ENCODE measurements at regions not wholly inside any gene's neighbourhood (a gene's known extent, or its start where the extent isn't known, plus 50 kb on each side); places are given as distances from the start of the nearest gene placed in this dataset.
"Not testable (repeated sequence)": the region's sequence is repeated elsewhere in the genome, so short reads cannot be mapped to it uniquely, and the experiment has no call there.

- Histone ChIP-seq H3K9me3 (no peaks in the 10 kb centered on the region), H3K27me3 (ENCODE audit: insufficient read depth in 3 of 3, low read length in 2 of 3) (peaks cover 0 to 2% (median 0%) of the 10 kb centered on the region in 3 donors), H3K4me3 (no peak overlapping the region), H3K36me3 (ENCODE audit: insufficient read depth in 1 of 2, low read depth in 1 of 2) (no peaks in the 10 kb centered on the region), H3K27ac (no peak overlapping the region), H3K4me1 (no peaks in the 10 kb centered on the region)
- WGBS, 3 donors, result 46 to 50% (median 49%) methylated on average over 2 of the region's 2 CpGs
- no peak for TF ChIP-seq CTCF (IDR thresholded peaks at IDR 0.05)
- intact Hi-C loops (cut with DNase I), result no loop called here
- DNase-seq (no peak), ATAC-seq (no peak)
Measured at GRCh38 chr1:200291106-200291505, 118.7 kb downstream of the ZNF281 start.

GRCh38 chr1:200290010-200290685 is 119.7 kb downstream of the ZNF281 start:
- no peaks in the 10 kb centered on the region for H3K36me3 ChIP-seq (ENCODE audit: insufficient read depth in 1 of 2, low read depth in 1 of 2)
- H3K27ac ChIP-seq, result no peak overlapping the region
- ATAC-seq (no peak), DNase-seq (no peak)
- WGBS, 3 donors, result 61 to 77% (median 63%) methylated on average over 5 of the region's 5 CpGs
- intact Hi-C loops (cut with DNase I), result no loop called here
- H3K9me3 ChIP-seq, result no peaks in the 10 kb centered on the region
- no peaks in the 10 kb centered on the region for H3K4me1 ChIP-seq
- H3K4me3 ChIP-seq, result no peak overlapping the region
- peaks cover 0 to 2% (median 0%) of the 10 kb centered on the region in 3 donors for H3K27me3 ChIP-seq (ENCODE audit: insufficient read depth in 3 of 3, low read length in 2 of 3)
- TF ChIP-seq CTCF (IDR thresholded peaks at IDR 0.05), result no peak

DNA sequence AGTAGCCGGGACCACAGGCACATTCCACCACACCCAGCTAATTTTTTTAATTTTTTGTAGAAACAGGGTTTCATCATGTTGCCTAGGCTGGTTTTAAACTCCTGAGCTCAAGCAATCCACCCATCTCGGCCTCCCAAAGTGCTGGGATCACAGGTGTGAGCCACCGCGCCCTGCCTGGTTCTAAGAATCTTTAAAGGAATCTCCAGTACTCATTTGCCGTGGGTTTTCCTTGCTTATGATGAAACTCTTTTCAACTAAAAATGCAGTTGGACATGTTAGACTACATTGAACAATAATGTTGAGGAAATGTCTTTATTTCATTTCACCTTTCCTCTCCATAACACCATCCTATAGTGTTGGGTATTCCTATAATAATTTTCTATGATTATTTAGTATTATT is 121.6 kb downstream of the ZNF281 start:
- ATAC-seq (no peak), DNase-seq (no peak)
- intact Hi-C loops (cut with DNase I), result no loop called here
- Histone ChIP-seq H3K27ac (no peak overlapping the region), H3K36me3 (ENCODE audit: insufficient read depth in 1 of 2, low read depth in 1 of 2) (no peaks in the 10 kb centered on the region), H3K4me1 (no peaks in the 10 kb centered on the region), H3K9me3 (no peaks in the 10 kb centered on the region), H3K4me3 (no peak overlapping the region), H3K27me3 (ENCODE audit: insufficient read depth in 3 of 3, low read length in 2 of 3) (peaks cover 0 to 2% (median 0%) of the 10 kb centered on the region in 3 donors)
- WGBS, 3 donors, result 86 to 90% (median 87%) methylated on average over 5 of the region's 5 CpGs
- no peak for TF ChIP-seq CTCF (IDR thresholded peaks at IDR 0.05)

DNA sequence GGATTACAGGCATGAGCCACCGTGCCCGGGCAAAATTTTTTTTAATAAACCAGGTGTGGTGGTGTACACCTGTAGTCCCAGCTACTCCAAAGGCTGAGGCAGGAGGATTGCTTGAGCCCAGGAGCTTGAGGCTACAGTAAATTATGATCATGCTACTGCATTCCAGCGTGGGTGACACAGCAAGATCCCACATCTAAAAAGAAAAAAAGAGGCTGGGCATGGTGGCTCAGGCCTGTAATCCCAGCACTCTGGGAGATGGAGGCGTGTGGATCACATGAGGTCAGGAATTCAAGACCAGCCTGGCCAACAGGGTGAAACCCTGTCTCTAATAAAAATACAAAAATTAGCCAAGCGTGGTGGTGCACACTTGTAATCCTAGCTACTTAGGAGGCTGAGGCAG is 125.6 kb downstream of the ZNF281 start:
- H3K9me3 ChIP-seq; H3K4me3 ChIP-seq; H3K36me3 ChIP-seq (ENCODE audit: insufficient read depth in 1 of 2, low read depth in 1 of 2); ATAC-seq; H3K27me3 ChIP-seq (ENCODE audit: insufficient read depth in 3 of 3, low read length in 2 of 3); DNase-seq; intact Hi-C loops (cut with DNase I); H3K4me1 ChIP-seq; H3K27ac ChIP-seq: not testable (repeated sequence)
- 88 to 91% (median 90%) methylated on average over 5 of the region's 5 CpGs for WGBS, 3 donors

GRCh38 chr1:200282497-200283122 is 127.2 kb downstream of the ZNF281 start:
- TF ChIP-seq CTCF (IDR thresholded peaks at IDR 0.05), result no peak

More at GRCh38 chr1:200282497-200283122, 127.2 kb downstream of the ZNF281 start:
- Histone ChIP-seq H3K4me1 (no peaks in the 10 kb centered on the region), H3K27ac (no peak overlapping the region), H3K9me3 (no peaks in the 10 kb centered on the region), H3K36me3 (ENCODE audit: insufficient read depth in 1 of 2, low read depth in 1 of 2) (no peaks in the 10 kb centered on the region), H3K27me3 (ENCODE audit: insufficient read depth in 3 of 3, low read length in 2 of 3) (peaks cover 0 to 2% (median 0%) of the 10 kb centered on the region in 3 donors), H3K4me3 (no peak overlapping the region)
- DNase-seq, result no peak
- ATAC-seq, result no peak
- intact Hi-C loops (cut with DNase I), result no loop called here
- WGBS, 3 donors, result 85 to 90% (median 90%) methylated on average over 9 of the region's 9 CpGs
